Prostate gland (tissue), 2 donors: ENCODE measurements at regions not wholly inside any gene's neighbourhood (a gene's known extent, or its start where the extent isn't known, plus 50 kb on each side); places are given as distances from the start of the nearest gene placed in this dataset.

Experiments used
- DNase-seq: peaks from one replicate; pipeline ENCODE4 v3.0.0-alpha.2; 2019; ENCODE audit warnings: low spot score
- H3K27ac ChIP-seq, 2 donors: fragments of 200-600 bp; sonication (generic); 2 replicates each; pipeline ENCODE4 v1.5.1; 2017 to 2019
- H3K27me3 ChIP-seq: fragments of 200-600 bp; sonication (generic); replicated peaks from 2 replicates; pipeline ENCODE4 v1.5.1; 2019; ENCODE audit not compliant: insufficient read depth
- H3K36me3 ChIP-seq, 2 donors: fragments of 200-600 bp; sonication (generic); 1 replicate in 1 of 2; 2 replicates in 1 of 2; pipeline versions ENCODE4 v1.5.1 to v1.8.1; 2017 to 2019
- H3K4me1 ChIP-seq: fragments of 200-600 bp; sonication (generic); replicated peaks from 2 replicates; pipeline ENCODE4 v1.5.1; 2019
- H3K4me3 ChIP-seq, 2 donors: fragments of 200-600 bp; sonication (generic); 2 replicates each; pipeline ENCODE4 v1.5.1; 2017 to 2019
- H3K9me3 ChIP-seq: fragments of 200-600 bp; sonication (generic); 2 replicates; pipeline ENCODE4 v1.5.1; 2017
- CTCF ChIP-seq, 4 experiments: fragments of 200-600 bp in 2 of 4; fragments of 450-650 bp in 2 of 4; sonication (generic) in 2 of 4; IDR thresholded peaks; 1 replicate in 3 of 4; 2 replicates in 1 of 4; pipeline ENCODE4 v1.5.1; 2016 to 2019; ENCODE audit warnings: antibody characterized with exemption in 4 of 4, mild to moderate bottlenecking in 2 of 4, moderate library complexity in 2 of 4
- POLR2A ChIP-seq: fragments of 450-650 bp; IDR thresholded peaks from one replicate; pipeline ENCODE4 v1.6.1; 2016; ENCODE audit warnings: antibody characterized with exemption, mild to moderate bottlenecking
- POLR2AphosphoS5 ChIP-seq: sonication (generic); formaldehyde crosslinking; IDR thresholded peaks from one replicate; pipeline ENCODE4 v1.6.1; 2017; ENCODE audit warnings: antibody characterized with exemption
- WGBS: methylation state at CpG from one replicate; pipeline ENCODE4 v1.1.5; 2018; 5-methylcytosine and 5-hydroxymethylcytosine counted together
- intact Hi-C: fragments of 100-400 bp; cut with DNase I; formaldehyde crosslinking; loops from one replicate; pipeline ENCODE4 v1.14.2; 2022

GRCh38 chr2:7210712-7211111 is 293.5 kb downstream of the RNF144A start:
- Histone ChIP-seq H3K36me3 (no peaks in the 10 kb centered on the region), H3K27me3 (no peaks in the 10 kb centered on the region), H3K4me3 (no peak overlapping the region), H3K27ac (no peak overlapping the region), H3K4me1 (no peaks in the 10 kb centered on the region), H3K9me3 (no peaks in the 10 kb centered on the region)
- intact Hi-C loops = no loop called here
- no peak for DNase-seq
- 85% methylated on average over 4 of the region's 4 CpGs for WGBS
- TF ChIP-seq POLR2A (no peak), CTCF (IDR thresholded peaks at IDR 0.05) (no peak), POLR2AphosphoS5 (no peak)

GRCh38 chr2:7225848-7226247 is 308.6 kb downstream of the RNF144A start:
- intact Hi-C loops = no loop called here
- TF ChIP-seq POLR2A (no peak), CTCF (IDR thresholded peaks at IDR 0.05) (no peak), POLR2AphosphoS5 (no peak)
- 42% methylated on average over 1 of the region's 1 CpG for WGBS
- no peaks in the 10 kb centered on the region for H3K36me3 ChIP-seq
- no peak overlapping the region for H3K4me3 ChIP-seq
- H3K27ac ChIP-seq = no peak overlapping the region
- no peaks in the 10 kb centered on the region for H3K9me3 ChIP-seq
- DNase-seq = no peak
- no peaks in the 10 kb centered on the region for H3K4me1 ChIP-seq
- no peaks in the 10 kb centered on the region for H3K27me3 ChIP-seq

- H3K4me1 ChIP-seq = no peaks in the 10 kb centered on the region
- DNase-seq = no peak
- H3K27me3 ChIP-seq = no peaks in the 10 kb centered on the region
- 3% methylated on average over 1 of the region's 1 CpG for WGBS
- no peak overlapping the region for H3K4me3 ChIP-seq
- no peak for TF ChIP-seq POLR2A
- intact Hi-C loops = no loop called here
- no peaks in the 10 kb centered on the region for H3K9me3 ChIP-seq
- no peaks in the 10 kb centered on the region for H3K36me3 ChIP-seq
- no peak overlapping the region for H3K27ac ChIP-seq
Measured at GRCh38 chr2:7226501-7226900, 309.3 kb downstream of the RNF144A start.

DNA sequence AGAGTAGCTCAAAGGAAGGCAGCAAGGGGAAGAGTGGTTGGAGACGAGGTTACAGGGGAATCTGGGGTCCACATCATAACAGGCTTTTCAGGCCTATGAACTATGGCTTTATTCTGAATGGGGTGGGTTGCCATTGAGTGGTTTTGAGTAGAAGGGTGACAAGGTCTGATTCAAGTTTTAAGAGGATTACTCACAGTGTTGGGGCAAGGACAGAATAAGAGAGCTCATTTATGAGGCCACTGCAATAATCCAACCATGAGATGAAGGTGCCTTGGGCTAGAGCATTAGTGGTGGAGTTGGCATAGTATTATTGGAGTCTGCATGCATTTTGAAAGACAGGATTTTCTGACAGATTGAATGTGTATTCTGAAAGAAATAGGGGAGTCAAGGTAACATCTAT is 315.9 kb downstream of the RNF144A start:
- Histone ChIP-seq H3K27me3 (no peaks in the 10 kb centered on the region), H3K4me3 (no peak overlapping the region), H3K36me3 (no peaks in the 10 kb centered on the region), H3K27ac (no peak overlapping the region), H3K9me3 (no peaks in the 10 kb centered on the region), H3K4me1 (no peaks in the 10 kb centered on the region)
- no peak for DNase-seq
- intact Hi-C loops = no loop called here
- TF ChIP-seq POLR2A = no peak
- TF ChIP-seq POLR2AphosphoS5 = no peak
- WGBS = 40% methylated on average over 1 of the region's 1 CpG

GRCh38 chr2:7237466-7237865 is 320.3 kb downstream of the RNF144A start:
- intact Hi-C loops = no loop called here
- H3K4me3 ChIP-seq = no peak overlapping the region
- 93% methylated on average over 13 of the region's 13 CpGs for WGBS
- H3K9me3 ChIP-seq = no peaks in the 10 kb centered on the region
- H3K27me3 ChIP-seq = no peaks in the 10 kb centered on the region
- no peaks in the 10 kb centered on the region for H3K4me1 ChIP-seq
- H3K36me3 ChIP-seq = no peaks in the 10 kb centered on the region
- no peak for DNase-seq
- H3K27ac ChIP-seq = no peak overlapping the region
- no peak for TF ChIP-seq CTCF (IDR thresholded peaks at IDR 0.05)

- Histone ChIP-seq H3K4me3 (no peak overlapping the region), H3K27me3 (no peaks in the 10 kb centered on the region), H3K27ac (no peak overlapping the region), H3K36me3 (no peaks in the 10 kb centered on the region), H3K9me3 (no peaks in the 10 kb centered on the region), H3K4me1 (no peaks in the 10 kb centered on the region)
- DNase-seq = no peak
- TF ChIP-seq CTCF (IDR thresholded peaks at IDR 0.05) = no peak
- TF ChIP-seq POLR2AphosphoS5 = no peak
- no peak for TF ChIP-seq POLR2A
- intact Hi-C loops = no loop called here
- 80% methylated on average over 3 of the region's 3 CpGs for WGBS
Measured at GRCh38 chr2:7239078-7239477, 321.9 kb downstream of the RNF144A start.
